ENCODE measurements at regions not wholly inside any gene's neighbourhood (a gene's known extent, or its start where the extent isn't known, plus 50 kb on each side); places are given as distances from the start of the nearest gene placed in this dataset.

DNA sequence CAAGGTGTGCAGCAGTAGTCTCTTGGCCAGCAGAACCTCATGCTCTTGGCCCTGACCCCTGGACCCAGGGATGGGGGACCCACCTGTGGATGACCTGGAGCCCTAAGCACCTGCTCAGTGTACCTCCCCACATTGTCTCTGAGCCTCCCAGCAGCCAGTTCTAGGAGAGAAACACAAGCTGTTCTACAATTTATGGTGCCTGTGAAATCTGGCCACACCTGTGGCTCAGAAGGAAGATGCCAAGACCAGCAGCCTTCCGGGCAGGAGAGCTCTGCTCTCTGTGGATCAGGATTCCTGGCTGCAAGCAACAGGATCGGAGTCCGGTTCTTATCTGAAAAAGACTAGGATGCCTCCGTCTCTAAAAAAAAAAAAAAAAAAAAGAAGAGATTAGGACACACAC, 103.6 kb upstream of the ANO1 start:
- Mint-ChIP-seq H3K4me1 (peaks cover 3 to 13% (median 8%) of the 10 kb centered on the region in 4 donors), H3K27ac (no peak overlapping the region), H3K4me3 (no peak overlapping the region), H3K9me3 (no peaks in the 10 kb centered on the region), H3K27me3 (peaks cover 1 to 20% (median 19%) of the 10 kb centered on the region in 5 donors), H3K36me3 (no peaks in the 10 kb centered on the region)
- DNase-seq (no peak), ATAC-seq (no peak)
- POLR2A ChIA-PET = no interaction called here

DNA sequence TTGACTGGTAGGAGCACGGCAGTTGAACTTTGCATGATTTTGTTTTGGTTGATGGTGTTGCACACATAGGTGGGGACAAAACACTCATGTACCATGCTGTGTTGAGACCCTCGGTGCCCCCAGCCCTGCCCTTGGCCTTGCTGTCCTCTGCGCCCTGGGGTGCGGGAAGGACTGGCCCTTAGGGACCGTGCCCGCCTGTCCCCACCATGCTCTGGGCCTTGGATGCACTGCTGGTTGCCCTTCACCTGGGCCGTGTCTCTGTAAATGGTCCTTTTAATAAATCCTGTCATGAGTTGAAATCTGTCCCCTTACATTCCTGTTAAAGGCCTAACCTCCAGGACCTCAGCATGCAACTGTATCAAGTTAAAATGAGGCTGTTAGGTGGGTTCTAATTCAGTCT, 102.3 kb upstream of the ANO1 start:
- ATAC-seq = no peak
- Mint-ChIP-seq H3K4me3 (no peak overlapping the region), H3K27ac (peak overlapping the region in 1 of 10 donors; percentile 12), H3K36me3 (no peaks in the 10 kb centered on the region), H3K27me3 (peaks cover 0 to 23% (median 11%) of the 10 kb centered on the region in 5 donors), H3K9me3 (no peaks in the 10 kb centered on the region), H3K4me1 (peaks cover 0 to 6% (median 2%) of the 10 kb centered on the region in 4 donors)
- POLR2A ChIA-PET = interaction anchor here (0.6 kb wide), 1 partner anchor 711 kb away, joined by 7 read pairs; no protein-coding TSS in a partner anchor
- no peak for DNase-seq

GRCh38 chr11:69976794-69977193, 101.3 kb upstream of the ANO1 start:
- H3K27me3 Mint-ChIP-seq = peaks cover 2 to 25% (median 14%) of the 10 kb centered on the region in 5 donors
- no peak overlapping the region for H3K4me3 Mint-ChIP-seq
- no peak for DNase-seq
- no peak overlapping the region for H3K27ac Mint-ChIP-seq
- peaks cover 0 to 6% (median under 1%) of the 10 kb centered on the region in 4 donors for H3K4me1 Mint-ChIP-seq
- POLR2A ChIA-PET = no interaction called here
- no peaks in the 10 kb centered on the region for H3K9me3 Mint-ChIP-seq
- no peaks in the 10 kb centered on the region for H3K36me3 Mint-ChIP-seq
- ATAC-seq = no peak

DNA sequence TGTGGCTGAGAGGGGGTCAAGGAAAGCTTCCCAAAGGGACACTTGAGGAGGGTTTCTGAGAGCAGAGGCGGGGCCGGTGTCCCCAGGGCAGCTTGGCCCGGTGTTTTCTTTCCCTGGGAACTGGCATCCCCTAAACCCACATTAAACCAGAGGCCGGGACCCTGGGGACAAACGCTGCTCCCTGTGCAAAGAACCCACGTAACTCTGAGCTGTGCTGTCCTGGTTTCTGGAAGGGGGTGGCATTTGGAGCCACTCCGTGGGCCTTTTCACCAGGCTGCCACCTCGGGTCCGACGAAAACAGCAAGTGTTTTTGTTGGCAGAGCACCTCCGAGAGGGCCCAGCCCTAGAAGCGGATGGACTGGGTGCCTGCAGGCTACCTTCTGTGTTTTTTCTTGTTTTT, 100.2 kb upstream of the ANO1 start:
- POLR2A ChIA-PET = no interaction called here
- Mint-ChIP-seq H3K27me3 (peaks cover 10 to 37% (median 19%) of the 10 kb centered on the region in 5 donors), H3K27ac (peak overlapping the region in 1 of 10 donors; percentile 40), H3K9me3 (no peaks in the 10 kb centered on the region), H3K4me3 (no peak overlapping the region), H3K36me3 (no peaks in the 10 kb centered on the region), H3K4me1 (no peaks in the 10 kb centered on the region)
- ATAC-seq (no peak), DNase-seq (no peak)

- Mint-ChIP-seq H3K9me3 (no peaks in the 10 kb centered on the region), H3K36me3 (no peaks in the 10 kb centered on the region), H3K4me3 (no peak overlapping the region), H3K27me3 (peaks cover 17 to 47% (median 29%) of the 10 kb centered on the region in 5 donors), H3K27ac (no peak overlapping the region), H3K4me1 (peaks cover 0 to under 1% (median 0%) of the 10 kb centered on the region in 4 donors)
- ATAC-seq (no peak), DNase-seq (no peak)
- POLR2A ChIA-PET = no interaction called here
These were observed 99.1 kb upstream of the ANO1 start for GRCh38 chr11:69978841-69979614.

GRCh38 chr11:69979632-69980031, 98.5 kb upstream of the ANO1 start:
- Mint-ChIP-seq H3K4me3 (no peak overlapping the region), H3K4me1 (peaks cover 0 to 3% (median under 1%) of the 10 kb centered on the region in 4 donors), H3K36me3 (no peaks in the 10 kb centered on the region), H3K27me3 (peaks cover 20 to 53% (median 35%) of the 10 kb centered on the region in 5 donors), H3K27ac (no peak overlapping the region), H3K9me3 (no peaks in the 10 kb centered on the region)
- ATAC-seq = no peak
- POLR2A ChIA-PET = no interaction called here
- no peak for DNase-seq

DNA sequence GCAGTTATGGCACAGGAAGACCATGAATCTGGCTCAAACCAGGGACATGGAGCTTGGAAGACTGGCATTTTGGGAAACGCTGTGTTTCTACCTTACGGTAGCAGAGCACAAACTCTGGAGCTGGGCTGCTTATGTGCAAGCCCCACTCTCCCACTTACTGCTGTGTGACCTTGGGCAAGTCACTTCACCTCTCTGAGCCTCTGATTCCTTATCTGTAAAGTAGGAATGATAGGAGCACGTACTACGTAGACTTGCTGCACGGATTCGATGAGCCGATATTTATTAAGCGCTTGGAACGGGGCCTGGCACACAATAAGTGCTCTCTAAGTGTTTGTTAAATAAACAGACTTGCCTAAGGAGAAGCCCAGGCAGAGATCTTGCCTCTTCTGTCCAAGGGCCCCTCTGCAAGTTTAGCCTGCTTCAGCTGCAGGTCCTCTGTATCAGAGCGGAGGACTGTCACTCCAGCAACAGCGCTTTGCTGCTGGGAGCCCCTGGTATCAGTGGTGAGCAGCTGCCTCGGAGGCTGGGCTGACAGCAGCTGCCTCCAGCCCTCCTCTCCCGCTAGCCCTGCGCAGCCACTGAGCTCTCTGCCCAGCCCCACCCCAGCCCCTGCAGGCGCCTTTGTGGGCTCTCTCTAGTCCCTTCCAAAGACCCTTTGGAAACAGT, 96.9 kb upstream of the ANO1 start:
- POLR2A ChIA-PET = no interaction called here
- H3K9me3 Mint-ChIP-seq = no peaks in the 10 kb centered on the region
- peaks cover 0 to 3% (median 1%) of the 10 kb centered on the region in 4 donors for H3K4me1 Mint-ChIP-seq
- no peaks in the 10 kb centered on the region for H3K36me3 Mint-ChIP-seq
- DNase-seq (no peak), ATAC-seq (no peak)
- peaks cover 22 to 58% (median 36%) of the 10 kb centered on the region in 5 donors for H3K27me3 Mint-ChIP-seq
- H3K4me3 Mint-ChIP-seq = no peak overlapping the region
- no peak overlapping the region for H3K27ac Mint-ChIP-seq

DNA sequence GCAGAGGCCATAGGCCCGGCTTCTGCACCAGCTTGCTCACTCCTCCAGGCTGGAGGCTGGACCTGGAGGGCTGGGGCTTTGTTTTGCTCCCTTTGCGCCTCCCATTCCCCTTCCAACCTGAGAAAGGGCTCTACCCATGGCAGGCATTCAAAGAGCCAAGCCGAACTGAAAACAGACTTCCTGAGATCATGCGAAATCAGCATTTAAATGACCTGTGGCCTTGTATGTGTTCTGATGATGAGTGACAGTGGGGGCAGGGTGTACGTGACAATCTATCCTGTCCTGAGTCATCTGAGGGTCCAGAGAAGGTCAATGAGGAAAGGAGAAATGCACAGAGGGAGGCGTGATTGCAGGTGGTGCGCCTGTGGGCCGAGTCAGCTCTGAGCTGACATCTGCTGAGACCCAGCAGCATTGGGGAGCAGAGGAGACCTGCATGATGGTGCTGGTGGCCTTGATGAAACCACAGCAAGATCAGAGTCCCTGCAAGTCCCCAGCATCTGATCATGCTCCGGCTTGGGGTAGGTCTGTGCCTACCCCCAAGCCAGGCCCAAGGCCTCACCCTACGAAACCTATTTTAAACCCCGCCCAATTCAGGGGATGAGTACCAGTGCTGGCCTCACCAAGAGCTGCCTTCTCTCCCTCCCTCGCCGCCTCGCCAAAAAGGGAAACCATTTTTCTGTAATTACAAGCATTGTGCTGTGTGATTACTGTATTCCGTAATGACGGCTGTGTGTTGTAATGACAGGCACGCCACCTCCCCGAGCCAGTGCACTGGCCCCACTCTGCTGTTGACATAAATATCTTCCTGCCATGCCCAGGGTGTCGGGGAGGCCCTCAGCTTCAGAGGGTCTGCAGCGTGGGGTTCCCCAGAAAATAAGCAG, 95.2 kb upstream of the ANO1 start:
- Mint-ChIP-seq H3K4me3 (no peak overlapping the region), H3K27me3 (peaks cover 22 to 73% (median 44%) of the 10 kb centered on the region in 5 donors), H3K27ac (no peak overlapping the region), H3K9me3 (no peaks in the 10 kb centered on the region), H3K4me1 (peaks cover 0 to 3% (median 1%) of the 10 kb centered on the region in 4 donors), H3K36me3 (no peaks in the 10 kb centered on the region)
- POLR2A ChIA-PET = no interaction called here
- DNase-seq = no peak
- no peak for ATAC-seq

DNA sequence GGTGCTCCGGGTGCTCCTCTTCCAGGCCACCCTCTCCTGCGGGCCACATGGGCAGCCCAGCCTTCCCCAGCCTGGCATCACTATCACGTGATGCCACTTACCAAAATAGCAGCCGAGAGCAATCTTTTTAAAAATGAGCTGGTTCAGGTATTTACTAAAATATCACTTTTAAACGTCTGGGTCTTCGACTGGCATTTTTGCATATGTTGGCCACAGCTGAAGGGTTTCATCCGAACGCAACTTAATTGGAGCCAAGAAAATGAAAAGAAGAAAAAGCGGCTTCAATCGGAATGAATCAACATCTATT, 94.6 kb upstream of the ANO1 start:
- peaks cover 0 to 3% (median 2%) of the 10 kb centered on the region in 4 donors for H3K4me1 Mint-ChIP-seq
- H3K4me3 Mint-ChIP-seq = no peak overlapping the region
- peaks cover 27 to 76% (median 49%) of the 10 kb centered on the region in 5 donors for H3K27me3 Mint-ChIP-seq
- POLR2A ChIA-PET = no interaction called here
- DNase-seq (no peak), ATAC-seq (no peak)
- peak overlapping the region in 1 of 10 donors; percentile 11 for H3K27ac Mint-ChIP-seq
- H3K36me3 Mint-ChIP-seq = no peaks in the 10 kb centered on the region
- H3K9me3 Mint-ChIP-seq = no peaks in the 10 kb centered on the region

- H3K27me3 Mint-ChIP-seq = peaks cover 30 to 76% (median 47%) of the 10 kb centered on the region in 5 donors
- POLR2A ChIA-PET = no interaction called here
- peaks cover 0 to 4% (median 3%) of the 10 kb centered on the region in 4 donors for H3K4me1 Mint-ChIP-seq
- H3K27ac Mint-ChIP-seq = peak overlapping the region in 1 of 10 donors; percentile 11
- DNase-seq (no peak), ATAC-seq (no peak)
- no peaks in the 10 kb centered on the region for H3K9me3 Mint-ChIP-seq
- no peak overlapping the region for H3K4me3 Mint-ChIP-seq
- H3K36me3 Mint-ChIP-seq = no peaks in the 10 kb centered on the region
These were observed 94.1 kb upstream of the ANO1 start for GRCh38 chr11:69983897-69984438.

- ATAC-seq = no peak
- H3K27ac Mint-ChIP-seq = no peak overlapping the region
- no peaks in the 10 kb centered on the region for H3K36me3 Mint-ChIP-seq
- H3K9me3 Mint-ChIP-seq = no peaks in the 10 kb centered on the region
- POLR2A ChIA-PET = no interaction called here
- H3K27me3 Mint-ChIP-seq = peaks cover 34 to 76% (median 44%) of the 10 kb centered on the region in 5 donors
- H3K4me1 Mint-ChIP-seq = peaks cover 0 to 4% (median 3%) of the 10 kb centered on the region in 4 donors
- H3K4me3 Mint-ChIP-seq = no peak overlapping the region
- no peak for DNase-seq
These were observed 93.5 kb upstream of the ANO1 start for GRCh38 chr11:69984457-69985261.

DNA sequence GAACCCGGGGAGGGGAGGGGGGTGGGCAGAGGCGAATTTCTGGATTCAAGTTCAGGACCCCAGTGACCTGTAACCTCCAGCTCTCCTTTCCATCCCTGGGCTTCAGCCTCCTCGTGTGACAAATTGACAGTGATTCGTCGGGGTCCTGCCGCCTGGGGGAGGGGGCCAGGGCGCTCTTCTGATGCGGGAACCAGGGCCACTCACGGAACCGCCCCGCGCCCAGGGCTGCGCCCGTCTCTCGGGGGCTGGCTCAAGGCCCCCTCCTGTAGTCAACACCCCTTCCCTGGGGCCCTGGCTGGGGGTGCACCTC, 92.8 kb upstream of the ANO1 start:
- Mint-ChIP-seq H3K4me1 (peaks cover 0 to 4% (median 3%) of the 10 kb centered on the region in 4 donors), H3K4me3 (no peak overlapping the region), H3K27ac (no peak overlapping the region), H3K27me3 (peaks cover 35 to 70% (median 46%) of the 10 kb centered on the region in 5 donors), H3K9me3 (no peaks in the 10 kb centered on the region), H3K36me3 (no peaks in the 10 kb centered on the region)
- ATAC-seq = no peak
- no peak for DNase-seq
- POLR2A ChIA-PET = no interaction called here

Measured in naive thymus-derived CD8-positive, alpha-beta T cell (primary cell).